ENCODE measurements at regions not wholly inside any gene's neighbourhood (a gene's known extent, or its start where the extent isn't known, plus 50 kb on each side); places are given as distances from the start of the nearest gene placed in this dataset.

DNA sequence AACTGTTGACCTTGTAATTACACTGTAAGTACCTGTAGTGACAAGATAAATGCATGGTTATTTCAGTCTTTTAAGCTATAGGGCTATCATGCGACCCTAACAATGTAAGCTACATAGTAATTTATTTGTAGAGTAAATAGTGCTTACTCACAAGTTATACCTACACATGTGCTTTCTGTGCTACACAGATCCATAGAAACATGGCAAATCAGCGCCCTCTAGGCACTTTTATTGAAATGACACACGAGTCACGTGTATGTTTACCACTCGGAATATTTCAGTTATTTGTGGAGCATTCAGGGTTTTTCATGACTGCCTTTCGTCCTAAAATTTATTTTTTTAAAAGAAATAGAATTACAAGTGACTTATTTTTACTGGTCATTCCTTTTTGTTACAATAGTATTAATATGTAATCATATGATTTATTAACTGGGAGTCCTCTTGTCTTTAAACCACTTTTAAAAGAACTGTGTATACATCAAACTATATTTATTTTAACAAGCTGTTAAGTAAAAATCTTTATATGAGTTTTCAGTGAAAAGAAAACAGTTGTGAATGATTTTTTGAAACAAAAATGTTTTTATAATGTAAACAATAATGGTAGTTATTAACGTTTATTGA is 1242.3 kb upstream of the WWC1 start:
- TF ChIP-seq POLR2A (IDR thresholded peaks at IDR 0.05), result no peak
- TF ChIP-seq, protein P1, sequence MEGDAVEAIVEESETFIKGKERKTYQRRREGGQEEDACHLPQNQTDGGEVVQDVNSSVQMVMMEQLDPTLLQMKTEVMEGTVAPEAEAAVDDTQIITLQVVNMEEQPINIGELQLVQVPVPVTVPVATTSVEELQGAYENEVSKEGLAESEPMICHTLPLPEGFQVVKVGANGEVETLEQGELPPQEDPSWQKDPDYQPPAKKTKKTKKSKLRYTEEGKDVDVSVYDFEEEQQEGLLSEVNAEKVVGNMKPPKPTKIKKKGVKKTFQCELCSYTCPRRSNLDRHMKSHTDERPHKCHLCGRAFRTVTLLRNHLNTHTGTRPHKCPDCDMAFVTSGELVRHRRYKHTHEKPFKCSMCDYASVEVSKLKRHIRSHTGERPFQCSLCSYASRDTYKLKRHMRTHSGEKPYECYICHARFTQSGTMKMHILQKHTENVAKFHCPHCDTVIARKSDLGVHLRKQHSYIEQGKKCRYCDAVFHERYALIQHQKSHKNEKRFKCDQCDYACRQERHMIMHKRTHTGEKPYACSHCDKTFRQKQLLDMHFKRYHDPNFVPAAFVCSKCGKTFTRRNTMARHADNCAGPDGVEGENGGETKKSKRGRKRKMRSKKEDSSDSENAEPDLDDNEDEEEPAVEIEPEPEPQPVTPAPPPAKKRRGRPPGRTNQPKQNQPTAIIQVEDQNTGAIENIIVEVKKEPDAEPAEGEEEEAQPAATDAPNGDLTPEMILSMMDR (IDR thresholded peaks at IDR 0.05 in 4 of 5, conservative IDR thresholded peaks at IDR 0.05 in 1 of 5), result no peak

All from gastrocnemius medialis (tissue), 4 donors.